ENCODE measurements at regions not wholly inside any gene's neighbourhood (a gene's known extent, or its start where the extent isn't known, plus 50 kb on each side); places are given as distances from the start of the nearest gene placed in this dataset.
A peak's percentile ranks its signal among the peaks of the same experiment; 100 is the strongest.

- H3K36me3 Mint-ChIP-seq: no peaks in the 10 kb centered on the region
- no peak for DNase-seq
- no peaks in the 10 kb centered on the region for H3K9me3 ChIP-seq (ENCODE audit: control insufficient read depth in 2 of 3, low read length in 3 of 3)
- H3K9me3 Mint-ChIP-seq: peaks cover 0 to 6% (median 0%) of the 10 kb centered on the region in 11 donors
- ChIA-PET POLR2A (no interaction called here), CTCF (no interaction called here)
- no peaks in the 10 kb centered on the region for H3K27me3 ChIP-seq (ENCODE audit: control insufficient read depth in 2 of 2, insufficient read depth in 2 of 2, low read length in 2 of 2)
- ATAC-seq: no peak
- no peak overlapping the region for H3K27ac ChIP-seq (ENCODE audit: low read depth, low read length)
- H3K4me3 Mint-ChIP-seq: no peak overlapping the region
- no peaks in the 10 kb centered on the region for H3K27me3 Mint-ChIP-seq
- H3K27ac Mint-ChIP-seq: no peak overlapping the region
- no peaks in the 10 kb centered on the region for H3K4me1 ChIP-seq (ENCODE audit: control insufficient read depth in 2 of 2, insufficient read depth in 2 of 2, low read length in 2 of 2)
- H3K36me3 ChIP-seq (ENCODE audit: control insufficient read depth in 2 of 3, insufficient read depth in 3 of 3, low read length in 3 of 3): no peaks in the 10 kb centered on the region
- no peak overlapping the region for H3K4me3 ChIP-seq (ENCODE audit: low read length)
- intact Hi-C loops (cut with micrococcal nuclease): no loop called here
- H3K4me1 Mint-ChIP-seq: no peaks in the 10 kb centered on the region
Measured at GRCh38 chr4:144449611-144450010, 196.3 kb upstream of the HHIP start.

- ChIA-PET CTCF (no interaction called here), POLR2A (no interaction called here)
- no peak overlapping the region for H3K4me3 Mint-ChIP-seq
- H3K27ac ChIP-seq (ENCODE audit: low read depth, low read length): no peak overlapping the region
- no peaks in the 10 kb centered on the region for H3K4me1 ChIP-seq (ENCODE audit: control insufficient read depth in 2 of 2, insufficient read depth in 2 of 2, low read length in 2 of 2)
- no peaks in the 10 kb centered on the region for H3K36me3 Mint-ChIP-seq
- no peaks in the 10 kb centered on the region for H3K27me3 ChIP-seq (ENCODE audit: control insufficient read depth in 2 of 2, insufficient read depth in 2 of 2, low read length in 2 of 2)
- peak overlapping the region in 1 of 9 donors; percentile 71 for H3K27ac Mint-ChIP-seq
- H3K27me3 Mint-ChIP-seq: no peaks in the 10 kb centered on the region
- intact Hi-C loops (cut with micrococcal nuclease): no loop called here
- ATAC-seq (no peak), DNase-seq (no peak)
- H3K4me3 ChIP-seq (ENCODE audit: low read length): no peak overlapping the region
- no peaks in the 10 kb centered on the region for H3K36me3 ChIP-seq (ENCODE audit: control insufficient read depth in 2 of 3, insufficient read depth in 3 of 3, low read length in 3 of 3)
- no peaks in the 10 kb centered on the region for H3K9me3 ChIP-seq (ENCODE audit: control insufficient read depth in 2 of 3, low read length in 3 of 3)
- H3K9me3 Mint-ChIP-seq: peaks cover 0 to 4% (median 0%) of the 10 kb centered on the region in 11 donors
- H3K4me1 Mint-ChIP-seq: no peaks in the 10 kb centered on the region
Measured at GRCh38 chr4:144450526-144450925, 195.4 kb upstream of the HHIP start.

- ChIA-PET POLR2A (no interaction called here), CTCF (no interaction called here)
- intact Hi-C loops (cut with micrococcal nuclease): no loop called here
- no peak overlapping the region for H3K27ac ChIP-seq (ENCODE audit: low read depth, low read length)
- ATAC-seq: no peak
- H3K9me3 ChIP-seq (ENCODE audit: control insufficient read depth in 2 of 3, low read length in 3 of 3): no peaks in the 10 kb centered on the region
- H3K36me3 Mint-ChIP-seq: no peaks in the 10 kb centered on the region
- no peaks in the 10 kb centered on the region for H3K27me3 ChIP-seq (ENCODE audit: control insufficient read depth in 2 of 2, insufficient read depth in 2 of 2, low read length in 2 of 2)
- no peaks in the 10 kb centered on the region for H3K4me1 Mint-ChIP-seq
- no peaks in the 10 kb centered on the region for H3K4me1 ChIP-seq (ENCODE audit: control insufficient read depth in 2 of 2, insufficient read depth in 2 of 2, low read length in 2 of 2)
- H3K4me3 Mint-ChIP-seq: no peak overlapping the region
- DNase-seq: no peak
- no peaks in the 10 kb centered on the region for H3K36me3 ChIP-seq (ENCODE audit: control insufficient read depth in 2 of 3, insufficient read depth in 3 of 3, low read length in 3 of 3)
- H3K27ac Mint-ChIP-seq: no peak overlapping the region
- H3K9me3 Mint-ChIP-seq: peaks cover 0 to 3% (median 0%) of the 10 kb centered on the region in 11 donors
- no peaks in the 10 kb centered on the region for H3K27me3 Mint-ChIP-seq
- no peak overlapping the region for H3K4me3 ChIP-seq (ENCODE audit: low read length)
Measured at GRCh38 chr4:144451766-144452450, 194.0 kb upstream of the HHIP start.

GRCh38 chr4:144456196-144456595, 189.8 kb upstream of the HHIP start:
- H3K4me1 ChIP-seq (ENCODE audit: control insufficient read depth in 2 of 2, insufficient read depth in 2 of 2, low read length in 2 of 2): no peaks in the 10 kb centered on the region
- no peaks in the 10 kb centered on the region for H3K4me1 Mint-ChIP-seq
- H3K27me3 Mint-ChIP-seq: peaks cover 0 to 10% (median 5%) of the 10 kb centered on the region in 5 donors
- H3K4me3 ChIP-seq (ENCODE audit: low read length): no peak overlapping the region
- DNase-seq (no peak), ATAC-seq (no peak)
- intact Hi-C loops (cut with micrococcal nuclease): no loop called here
- H3K27ac Mint-ChIP-seq: no peak overlapping the region
- no peaks in the 10 kb centered on the region for H3K36me3 ChIP-seq (ENCODE audit: control insufficient read depth in 2 of 3, insufficient read depth in 3 of 3, low read length in 3 of 3)
- peaks cover 0 to 2% (median 0%) of the 10 kb centered on the region in 11 donors for H3K9me3 Mint-ChIP-seq
- CTCF ChIA-PET: no interaction called here
- H3K27me3 ChIP-seq (ENCODE audit: control insufficient read depth in 2 of 2, insufficient read depth in 2 of 2, low read length in 2 of 2): no peaks in the 10 kb centered on the region
- H3K9me3 ChIP-seq (ENCODE audit: control insufficient read depth in 2 of 3, low read length in 3 of 3): no peaks in the 10 kb centered on the region
- H3K4me3 Mint-ChIP-seq: no peak overlapping the region
- POLR2A ChIA-PET: interaction anchor here (0.7 kb wide), 1 partner anchor 39 kb away, joined by 3 read pairs; no protein-coding TSS in a partner anchor
- no peaks in the 10 kb centered on the region for H3K36me3 Mint-ChIP-seq
- no peak overlapping the region for H3K27ac ChIP-seq (ENCODE audit: low read depth, low read length)

- no peak overlapping the region for H3K4me3 Mint-ChIP-seq
- no peaks in the 10 kb centered on the region for H3K4me1 Mint-ChIP-seq
- no peak for ATAC-seq
- intact Hi-C loops (cut with micrococcal nuclease): no loop called here
- no peaks in the 10 kb centered on the region for H3K4me1 ChIP-seq (ENCODE audit: control insufficient read depth in 2 of 2, insufficient read depth in 2 of 2, low read length in 2 of 2)
- POLR2A ChIA-PET: no interaction called here
- no peak for DNase-seq
- peaks cover 0 to 15% (median 9%) of the 10 kb centered on the region in 5 donors for H3K27me3 Mint-ChIP-seq
- H3K9me3 Mint-ChIP-seq: peaks cover 0 to 3% (median 0%) of the 10 kb centered on the region in 11 donors
- H3K27me3 ChIP-seq (ENCODE audit: control insufficient read depth in 2 of 2, insufficient read depth in 2 of 2, low read length in 2 of 2): no peaks in the 10 kb centered on the region
- no peaks in the 10 kb centered on the region for H3K9me3 ChIP-seq (ENCODE audit: control insufficient read depth in 2 of 3, low read length in 3 of 3)
- H3K27ac ChIP-seq (ENCODE audit: low read depth, low read length): no peak overlapping the region
- H3K27ac Mint-ChIP-seq: no peak overlapping the region
- CTCF ChIA-PET: no interaction called here
- no peaks in the 10 kb centered on the region for H3K36me3 ChIP-seq (ENCODE audit: control insufficient read depth in 2 of 3, insufficient read depth in 3 of 3, low read length in 3 of 3)
- H3K36me3 Mint-ChIP-seq: no peaks in the 10 kb centered on the region
- H3K4me3 ChIP-seq (ENCODE audit: low read length): no peak overlapping the region
Measured at GRCh38 chr4:144461906-144462305, 184.1 kb upstream of the HHIP start.

GRCh38 chr4:144463236-144463635, 182.7 kb upstream of the HHIP start:
- H3K36me3 Mint-ChIP-seq: no peaks in the 10 kb centered on the region
- H3K27ac Mint-ChIP-seq: no peak overlapping the region
- H3K9me3 Mint-ChIP-seq: peaks cover 0 to 5% (median 0%) of the 10 kb centered on the region in 11 donors
- no peak overlapping the region for H3K4me3 Mint-ChIP-seq
- H3K27me3 Mint-ChIP-seq: peaks cover 0 to 14% (median 3%) of the 10 kb centered on the region in 5 donors
- DNase-seq: no peak
- H3K9me3 ChIP-seq (ENCODE audit: control insufficient read depth in 2 of 3, low read length in 3 of 3): no peaks in the 10 kb centered on the region
- ATAC-seq: no peak
- no peak overlapping the region for H3K27ac ChIP-seq (ENCODE audit: low read depth, low read length)
- no peak overlapping the region for H3K4me3 ChIP-seq (ENCODE audit: low read length)
- no peaks in the 10 kb centered on the region for H3K27me3 ChIP-seq (ENCODE audit: control insufficient read depth in 2 of 2, insufficient read depth in 2 of 2, low read length in 2 of 2)
- no peaks in the 10 kb centered on the region for H3K36me3 ChIP-seq (ENCODE audit: control insufficient read depth in 2 of 3, insufficient read depth in 3 of 3, low read length in 3 of 3)
- ChIA-PET POLR2A (no interaction called here), CTCF (no interaction called here)
- intact Hi-C loops (cut with micrococcal nuclease): no loop called here
- H3K4me1 Mint-ChIP-seq: no peaks in the 10 kb centered on the region
- H3K4me1 ChIP-seq (ENCODE audit: control insufficient read depth in 2 of 2, insufficient read depth in 2 of 2, low read length in 2 of 2): no peaks in the 10 kb centered on the region

GRCh38 chr4:144463896-144464295, 182.1 kb upstream of the HHIP start:
- ChIA-PET CTCF (no interaction called here), POLR2A (no interaction called here)
- H3K27ac Mint-ChIP-seq: no peak overlapping the region
- no peaks in the 10 kb centered on the region for H3K27me3 ChIP-seq (ENCODE audit: control insufficient read depth in 2 of 2, insufficient read depth in 2 of 2, low read length in 2 of 2)
- no peak overlapping the region for H3K4me3 ChIP-seq (ENCODE audit: low read length)
- DNase-seq (no peak), ATAC-seq (no peak)
- no peaks in the 10 kb centered on the region for H3K4me1 Mint-ChIP-seq
- H3K9me3 Mint-ChIP-seq: peaks cover 0 to 5% (median 0%) of the 10 kb centered on the region in 11 donors
- H3K4me1 ChIP-seq (ENCODE audit: control insufficient read depth in 2 of 2, insufficient read depth in 2 of 2, low read length in 2 of 2): no peaks in the 10 kb centered on the region
- peak overlapping the region in 1 of 10 donors; percentile 18 for H3K4me3 Mint-ChIP-seq
- intact Hi-C loops (cut with micrococcal nuclease): no loop called here
- H3K36me3 ChIP-seq (ENCODE audit: control insufficient read depth in 2 of 3, insufficient read depth in 3 of 3, low read length in 3 of 3): no peaks in the 10 kb centered on the region
- peaks cover 0 to 10% (median 0%) of the 10 kb centered on the region in 5 donors for H3K27me3 Mint-ChIP-seq
- H3K36me3 Mint-ChIP-seq: no peaks in the 10 kb centered on the region
- H3K27ac ChIP-seq (ENCODE audit: low read depth, low read length): no peak overlapping the region
- H3K9me3 ChIP-seq (ENCODE audit: control insufficient read depth in 2 of 3, low read length in 3 of 3): no peaks in the 10 kb centered on the region

Data from naive thymus-derived CD4-positive, alpha-beta T cell (primary cell).